OCI-LY7 (cell line): ENCODE measurements at regions not wholly inside any gene's neighbourhood (a gene's known extent, or its start where the extent isn't known, plus 50 kb on each side); places are given as distances from the start of the nearest gene placed in this dataset.
A peak's percentile ranks its signal among the peaks of the same experiment; 100 is the strongest.

ENCODE experiments used
- BruUV-seq: library from RNA; stranded (reverse); fragments of 400-500 nt; replicated peaks from 2 replicates; lab custom pipeline; 2021; lab: Mats Ljungman, UMichigan
- CTCF ChIA-PET: fragments of 300-600 bp; sonication (Branson Sonifier 250); formaldehyde crosslinking; loops from one replicate; lab custom pipeline; 2022; ENCODE audit warnings: antibody characterized with exemption; ENCODE audit not compliant: unreplicated experiment; lab: Charles Lee
- POLR2A ChIA-PET: fragments of 300-600 bp; sonication (Branson Sonifier 250); formaldehyde crosslinking; loops from one replicate; lab custom pipeline; 2022; ENCODE audit warnings: antibody characterized with exemption; lab: Charles Lee
- DNase-seq: peaks from one replicate; pipeline ENCODE4 v3.0.0-alpha.2; 2015; ENCODE audit warnings: low spot score
- H2AFZ ChIP-seq: fragments of 200-600 bp; sonication (generic), shearing (Covaris generic); 2 replicates; pipeline ENCODE4 v1.6.1; 2014; ENCODE audit warnings: mild to moderate bottlenecking, antibody characterized with exemption, low read length, moderate library complexity
- H3K27ac ChIP-seq: fragments of 200-600 bp; sonication (generic); 2 replicates; pipeline ENCODE4 v1.5.1; 2014; ENCODE audit warnings: mixed run types, low read depth, mild to moderate bottlenecking, moderate library complexity, low read length, inconsistent platforms; ENCODE audit not compliant: poor library complexity, severe bottlenecking
- H3K36me3 ChIP-seq: fragments of 200-600 bp; sonication (generic); 2 replicates; pipeline ENCODE4 v1.6.1; 2014; ENCODE audit warnings: mild to moderate bottlenecking, antibody characterized with exemption, low read length, moderate library complexity, mixed read lengths; ENCODE audit not compliant: insufficient read depth
- H3K4me1 ChIP-seq: fragments of 200-600 bp; sonication (generic); 2 replicates; pipeline ENCODE4 v1.5.1; 2014; ENCODE audit warnings: mild to moderate bottlenecking, low read length; ENCODE audit not compliant: insufficient read depth, poor library complexity, severe bottlenecking
- H3K4me2 ChIP-seq: fragments of 200-600 bp; sonication (generic); 2 replicates; pipeline ENCODE4 v1.6.1; 2014; ENCODE audit warnings: mild to moderate bottlenecking, low read length
- H3K4me3 ChIP-seq: fragments of 200-600 bp; sonication (generic); 2 replicates; pipeline ENCODE4 v1.5.1; 2014; ENCODE audit warnings: mild to moderate bottlenecking, low read depth, low read length; ENCODE audit not compliant: poor library complexity, severe bottlenecking
- H3K79me2 ChIP-seq: fragments of 200-600 bp; sonication (generic); 2 replicates; pipeline ENCODE4 v1.6.1; 2016; ENCODE audit warnings: low read depth, mild to moderate bottlenecking, low read length, moderate library complexity, mixed read lengths; ENCODE audit not compliant: insufficient read depth
- H3K9me2 ChIP-seq: fragments of 200-600 bp; sonication (generic); 2 replicates; pipeline ENCODE4 v1.6.1; 2016; ENCODE audit warnings: mild to moderate bottlenecking, low read length, mixed read lengths; ENCODE audit not compliant: insufficient read depth
- H3K9me3 ChIP-seq: fragments of 200-600 bp; sonication (generic); 2 replicates; pipeline ENCODE4 v1.6.1; 2014; ENCODE audit warnings: mild to moderate bottlenecking, mixed run types, low read length, mixed read lengths
- H4K20me1 ChIP-seq: fragments of 200-600 bp; sonication (generic); 2 replicates; pipeline ENCODE4 v1.6.1; 2014; ENCODE audit warnings: mild to moderate bottlenecking, antibody characterized with exemption, low read length, moderate library complexity, mixed read lengths; ENCODE audit not compliant: insufficient read depth
- EZH2phosphoT487 ChIP-seq: fragments of 200-600 bp; sonication (generic); IDR thresholded peaks from 2 replicates; pipeline ENCODE4 v1.6.1; 2018; ENCODE audit warnings: low read depth, borderline replicate concordance, mild to moderate bottlenecking, mixed run types, antibody characterized with exemption, low read length, moderate library complexity, mixed read lengths
- intact Hi-C: fragments of 100-400 bp; cut with micrococcal nuclease; formaldehyde crosslinking; loops from one replicate; pipeline ENCODE4 v1.10.0; 2022; ENCODE audit not compliant: unreplicated experiment
- TF ChIP-seq, protein P1 (sequence below): fragments of 200-600 bp; sonication (generic); conservative IDR thresholded peaks from 2 replicates; pipeline ENCODE4 v1.5.1; 2014; ENCODE audit warnings: mild to moderate bottlenecking, antibody characterized with exemption, low read length, moderate library complexity, mixed read lengths

GRCh38 chr11:26914968-26915367 lies 78.9 kb upstream of the FIBIN start:
- POLR2A ChIA-PET, result interaction anchor here (0.8 to 2.0 kb wide), 2 partner anchors 10 to 12 kb away, joined by 3 to 4 read pairs; no protein-coding TSS in a partner anchor
- no TSS peak for BruUV-seq
- peak overlapping the region; percentile 71; the same call in 1 of the 2 replicates for H2AFZ ChIP-seq
- no peaks in the 10 kb centered on the region for H3K9me2 ChIP-seq
- peaks cover 44% of the 10 kb centered on the region for H3K9me3 ChIP-seq
- CTCF ChIA-PET, result no interaction called here
- peaks cover 71% of the 10 kb centered on the region for H3K4me1 ChIP-seq
- peaks cover 50% of the 10 kb centered on the region for H3K36me3 ChIP-seq
- H3K4me3 ChIP-seq, result peak overlapping the region; percentile 32
- no peaks in the 10 kb centered on the region for H4K20me1 ChIP-seq
- intact Hi-C loops, result loop anchor here (2.0 to 10.0 kb wide), 6 partner anchors 138 to 1192 kb away; partner anchors contain the start of genes KIF18A, LIN7C and METTL15
- TF ChIP-seq EZH2phosphoT487, result no peak
- TF ChIP-seq, protein P1, sequence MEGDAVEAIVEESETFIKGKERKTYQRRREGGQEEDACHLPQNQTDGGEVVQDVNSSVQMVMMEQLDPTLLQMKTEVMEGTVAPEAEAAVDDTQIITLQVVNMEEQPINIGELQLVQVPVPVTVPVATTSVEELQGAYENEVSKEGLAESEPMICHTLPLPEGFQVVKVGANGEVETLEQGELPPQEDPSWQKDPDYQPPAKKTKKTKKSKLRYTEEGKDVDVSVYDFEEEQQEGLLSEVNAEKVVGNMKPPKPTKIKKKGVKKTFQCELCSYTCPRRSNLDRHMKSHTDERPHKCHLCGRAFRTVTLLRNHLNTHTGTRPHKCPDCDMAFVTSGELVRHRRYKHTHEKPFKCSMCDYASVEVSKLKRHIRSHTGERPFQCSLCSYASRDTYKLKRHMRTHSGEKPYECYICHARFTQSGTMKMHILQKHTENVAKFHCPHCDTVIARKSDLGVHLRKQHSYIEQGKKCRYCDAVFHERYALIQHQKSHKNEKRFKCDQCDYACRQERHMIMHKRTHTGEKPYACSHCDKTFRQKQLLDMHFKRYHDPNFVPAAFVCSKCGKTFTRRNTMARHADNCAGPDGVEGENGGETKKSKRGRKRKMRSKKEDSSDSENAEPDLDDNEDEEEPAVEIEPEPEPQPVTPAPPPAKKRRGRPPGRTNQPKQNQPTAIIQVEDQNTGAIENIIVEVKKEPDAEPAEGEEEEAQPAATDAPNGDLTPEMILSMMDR, result no peak
- H3K4me2 ChIP-seq, result peak overlapping the region; percentile 59
- peak overlapping the region; percentile 97 for H3K27ac ChIP-seq
- no peaks in the 10 kb centered on the region for H3K79me2 ChIP-seq
- peak; percentile 94 for DNase-seq

- Histone ChIP-seq H3K4me2 (no peak overlapping the region), H4K20me1 (no peaks in the 10 kb centered on the region), H3K4me1 (peaks cover 54% of the 10 kb centered on the region), H3K79me2 (no peaks in the 10 kb centered on the region), H3K9me3 (peaks cover 48% of the 10 kb centered on the region), H2AFZ (peak overlapping the region; percentile 71; the same call in 1 of the 2 replicates), H3K27ac (no peak overlapping the region), H3K4me3 (no peak overlapping the region), H3K36me3 (peaks cover 50% of the 10 kb centered on the region), H3K9me2 (no peaks in the 10 kb centered on the region)
- ChIA-PET POLR2A (no interaction called here), CTCF (no interaction called here)
- intact Hi-C loops, result loop anchor here (10.0 kb wide), 3 partner anchors 238 to 832 kb away; partner anchors contain the start of gene LIN7C
- DNase-seq, result no peak
- no TSS peak for BruUV-seq
- TF ChIP-seq, protein P1, result no peak
- no peak for TF ChIP-seq EZH2phosphoT487
Observed at GRCh38 chr11:26916805-26917204, 77.1 kb upstream of the FIBIN start.

DNA sequence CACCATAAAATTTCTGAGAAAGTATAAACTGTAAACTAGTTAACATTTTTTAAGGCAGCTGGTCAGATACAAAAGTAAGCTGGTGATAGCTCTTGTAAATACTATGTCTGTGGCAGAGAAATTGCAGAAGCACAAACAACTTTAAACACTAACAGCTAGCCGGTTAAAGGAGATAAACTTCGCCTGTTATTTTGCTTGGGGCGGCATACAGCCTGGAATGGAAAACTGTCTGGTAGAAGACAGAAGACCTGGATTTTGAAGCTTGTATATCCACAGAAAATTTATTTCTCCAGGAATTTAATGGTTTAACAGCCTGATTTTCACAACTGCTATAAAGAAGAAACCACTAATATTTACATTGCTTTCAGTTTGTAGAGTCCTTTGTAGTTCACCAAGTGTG lies 65.3 kb upstream of the FIBIN start:
- H3K4me1 ChIP-seq, result no peaks in the 10 kb centered on the region
- no peak overlapping the region for H3K27ac ChIP-seq
- no peaks in the 10 kb centered on the region for H4K20me1 ChIP-seq
- ChIA-PET POLR2A (interaction anchor here (0.7 kb wide), 1 partner anchor 23 kb away, joined by 7 read pairs; no protein-coding TSS in a partner anchor), CTCF (no interaction called here)
- H3K36me3 ChIP-seq, result no peaks in the 10 kb centered on the region; the same call in 1 of the 2 replicates
- no peaks in the 10 kb centered on the region for H3K9me2 ChIP-seq
- H3K4me3 ChIP-seq, result no peak overlapping the region
- DNase-seq, result no peak
- intact Hi-C loops, result no loop called here
- no peaks in the 10 kb centered on the region for H3K79me2 ChIP-seq
- BruUV-seq, result no TSS peak
- TF ChIP-seq, protein P1, result no peak
- no peak for TF ChIP-seq EZH2phosphoT487
- H3K4me2 ChIP-seq, result no peak overlapping the region; the same call in 1 of the 2 replicates
- H3K9me3 ChIP-seq, result peaks cover 23% of the 10 kb centered on the region; the same call in 1 of the 2 replicates
- no peak overlapping the region for H2AFZ ChIP-seq
